ENCODE measurements at regions not wholly inside any gene's neighbourhood (a gene's known extent, or its start where the extent isn't known, plus 50 kb on each side); places are given as distances from the start of the nearest gene placed in this dataset.
A peak's percentile ranks its signal among the peaks of the same experiment; 100 is the strongest.

DNA sequence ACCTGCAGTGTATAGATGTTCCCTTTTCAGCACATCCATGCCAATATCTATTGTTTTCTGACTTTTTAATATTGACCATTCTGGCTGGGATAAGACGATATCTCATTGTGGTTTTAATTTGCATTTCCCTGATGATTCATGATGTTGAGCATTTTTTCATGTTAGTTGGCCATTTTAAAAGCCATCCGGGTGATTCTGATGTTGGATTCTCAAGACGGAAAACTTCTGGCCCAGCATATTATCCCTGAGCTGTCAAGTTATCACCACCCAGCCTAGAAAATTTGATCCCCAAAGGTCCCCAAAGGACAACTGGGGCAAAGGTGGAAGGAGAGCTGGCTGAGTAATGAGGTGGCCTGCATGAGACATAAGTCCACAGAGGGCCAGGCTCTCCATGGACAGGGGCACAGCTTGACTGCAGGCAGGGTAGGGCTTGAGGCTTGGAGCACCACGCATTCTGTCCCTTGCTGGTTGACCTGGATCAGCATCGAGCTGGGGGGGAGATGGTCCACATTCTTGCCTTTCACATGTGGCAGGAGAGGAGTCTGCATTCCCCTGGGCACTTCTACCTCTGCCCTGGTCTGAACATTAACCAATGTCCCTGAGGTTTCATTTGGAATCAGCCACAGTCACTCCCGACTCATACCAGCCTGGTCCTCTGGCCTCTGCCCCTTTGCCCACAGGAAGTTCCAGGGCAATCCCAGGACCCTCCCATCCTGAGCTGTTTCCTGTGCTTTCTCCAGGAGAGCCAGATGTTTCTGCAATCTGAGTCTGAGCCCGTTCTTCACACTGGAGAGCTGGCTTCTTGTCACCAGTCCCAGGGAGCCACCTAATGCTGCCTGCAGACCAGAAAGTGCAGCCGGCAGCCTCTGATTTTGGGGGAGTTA, 69.2 kb downstream of the ISG20 start:
- DNase-seq (ENCODE audit: low spot score): peak; percentile 48

DNA sequence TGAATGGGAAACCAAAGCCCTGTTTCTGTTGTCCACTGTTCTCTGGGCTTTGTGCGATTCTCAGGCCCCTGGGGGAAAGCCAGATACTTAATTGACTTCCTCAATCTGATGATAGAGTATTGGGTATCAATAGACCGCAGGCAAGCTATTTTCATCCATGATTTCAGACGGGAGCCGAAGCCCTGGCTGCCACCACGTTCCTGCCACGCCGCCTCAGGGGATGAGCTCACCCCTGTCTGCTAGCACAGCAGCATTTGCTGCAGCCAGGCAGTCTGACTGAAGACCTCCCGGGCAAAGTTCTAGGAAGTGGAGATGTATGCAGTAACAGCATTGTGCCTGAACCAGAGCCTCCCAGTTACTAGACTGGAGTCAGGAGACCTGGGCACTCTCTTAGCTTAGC, 69.8 kb downstream of the ISG20 start:
- DNase-seq (ENCODE audit: low spot score): no peak

DNA sequence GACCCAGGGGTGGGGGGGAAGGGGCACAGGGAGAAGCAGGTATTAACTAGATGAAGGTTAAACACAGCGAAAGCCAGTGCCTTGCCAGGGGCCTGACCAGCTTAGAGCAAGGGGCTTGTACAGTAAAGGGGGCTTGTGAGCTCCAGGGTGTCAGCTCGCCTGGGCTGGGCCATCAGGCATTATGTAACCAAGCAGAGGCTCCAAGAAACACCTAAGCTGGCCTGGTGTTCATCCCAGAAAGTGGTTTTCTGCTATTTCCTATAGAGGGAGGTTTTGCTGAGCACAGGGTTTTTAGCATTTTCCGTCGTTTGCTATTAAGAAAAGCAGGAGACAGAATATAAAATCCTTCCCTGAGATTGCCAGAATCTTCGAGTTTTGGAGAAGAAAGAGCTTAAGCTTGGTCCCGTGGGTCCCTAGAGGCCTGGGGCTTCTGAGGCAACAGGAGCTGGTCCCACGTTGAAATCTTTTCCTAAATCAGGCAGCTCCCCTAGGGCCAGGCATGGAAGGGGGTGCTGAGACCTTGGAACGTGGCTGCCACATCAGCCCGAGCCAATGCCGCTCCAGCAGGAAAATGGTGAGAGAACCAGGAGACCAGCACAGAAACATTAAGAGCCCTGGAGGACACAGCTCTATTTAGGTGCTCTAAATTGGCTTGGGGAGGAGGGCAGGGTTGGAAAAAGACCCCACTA, 71.4 kb downstream of the ISG20 start:
- no peak for DNase-seq (ENCODE audit: low spot score)

DNA sequence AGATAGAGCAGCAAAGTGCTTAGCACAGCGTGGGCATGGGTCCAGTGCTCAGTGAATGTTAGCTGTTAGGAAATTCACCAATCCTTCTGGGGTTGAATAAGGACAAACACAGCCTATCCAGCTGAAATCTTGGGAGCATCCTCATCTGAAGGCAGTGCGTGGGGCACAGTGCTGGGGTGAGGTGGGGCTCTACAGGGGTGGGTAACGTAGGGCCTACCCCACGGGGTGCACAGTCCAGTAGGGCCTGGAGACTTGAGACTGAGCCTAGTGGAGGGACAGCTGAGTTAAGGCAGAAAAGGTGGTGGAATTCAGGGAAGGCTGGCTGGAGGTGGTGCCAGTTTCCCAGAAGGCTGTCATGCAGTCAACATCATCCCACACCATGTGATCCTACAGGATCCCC, 73.0 kb downstream of the ISG20 start:
- no peak for DNase-seq (ENCODE audit: low spot score)

DNA sequence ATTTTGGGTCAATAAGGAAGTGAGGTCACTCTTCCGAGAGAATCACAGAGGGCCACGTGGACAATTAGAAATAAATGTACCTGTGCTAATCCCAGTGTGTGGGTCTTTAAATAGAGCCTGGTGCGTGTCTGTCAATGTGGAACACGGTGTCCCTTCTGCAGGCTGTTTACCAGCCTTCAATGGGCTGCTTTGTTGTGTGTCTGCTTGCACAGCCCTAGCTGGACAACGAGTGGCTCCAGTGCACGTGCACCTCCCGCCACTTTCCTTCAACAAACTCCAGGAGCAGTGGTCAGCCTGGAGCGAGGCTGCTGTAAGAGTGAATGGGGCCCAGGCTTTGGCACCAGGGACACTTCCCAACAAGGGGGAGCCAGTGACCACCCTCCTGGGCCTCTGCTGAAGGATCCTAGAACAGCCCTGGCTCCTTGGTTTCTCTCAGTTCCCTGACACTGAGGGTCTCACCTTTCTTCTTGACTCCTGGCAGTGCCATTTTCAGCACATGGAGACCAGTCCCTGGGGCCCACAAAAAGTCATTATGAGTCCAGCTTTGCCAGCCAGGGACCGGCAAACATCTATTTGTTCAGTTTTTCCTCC, 76.1 kb downstream of the ISG20 start:
- no peak for DNase-seq (ENCODE audit: low spot score)

DNA sequence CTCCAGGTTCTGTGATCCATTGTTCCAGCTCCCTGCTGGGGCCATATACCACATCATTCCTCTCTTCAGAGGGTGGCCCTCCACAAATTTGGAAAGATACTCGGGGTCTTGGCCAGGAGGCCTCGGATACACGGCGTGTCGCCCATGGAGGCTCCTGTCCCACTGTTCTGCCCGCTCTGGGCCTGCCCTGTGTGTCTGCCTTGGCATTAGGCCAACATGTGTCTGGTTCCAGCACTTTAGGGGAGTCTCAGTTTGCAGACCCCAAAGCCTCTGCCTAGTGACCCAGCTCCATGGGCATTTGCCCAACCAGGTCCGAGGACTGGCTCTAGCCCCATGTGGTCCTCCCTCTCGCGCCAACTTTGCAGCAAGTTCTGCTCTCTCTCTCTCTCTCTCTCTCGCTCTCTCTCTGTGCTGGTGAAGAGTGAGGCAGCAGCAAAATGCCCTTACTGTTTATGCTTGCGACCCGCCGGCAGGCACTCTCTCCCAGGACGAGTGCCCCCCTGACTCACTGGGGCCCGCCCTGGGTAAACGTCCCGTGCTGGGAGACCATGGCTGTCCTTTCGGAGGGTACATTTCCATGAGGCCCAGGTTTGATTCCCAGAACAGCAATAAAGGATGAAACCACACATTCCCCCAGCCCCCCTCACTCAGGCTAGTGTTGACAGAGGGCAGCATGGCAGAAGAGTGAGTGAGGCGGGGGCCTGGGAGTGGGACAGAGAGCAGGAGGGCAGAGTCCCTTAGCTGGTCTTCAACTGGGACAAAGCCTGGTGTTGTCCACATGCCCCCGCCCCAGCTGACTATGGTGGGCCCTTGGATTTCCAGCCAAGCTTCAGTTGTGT, 77.9 kb downstream of the ISG20 start:
- no peak for DNase-seq (ENCODE audit: low spot score)

DNA sequence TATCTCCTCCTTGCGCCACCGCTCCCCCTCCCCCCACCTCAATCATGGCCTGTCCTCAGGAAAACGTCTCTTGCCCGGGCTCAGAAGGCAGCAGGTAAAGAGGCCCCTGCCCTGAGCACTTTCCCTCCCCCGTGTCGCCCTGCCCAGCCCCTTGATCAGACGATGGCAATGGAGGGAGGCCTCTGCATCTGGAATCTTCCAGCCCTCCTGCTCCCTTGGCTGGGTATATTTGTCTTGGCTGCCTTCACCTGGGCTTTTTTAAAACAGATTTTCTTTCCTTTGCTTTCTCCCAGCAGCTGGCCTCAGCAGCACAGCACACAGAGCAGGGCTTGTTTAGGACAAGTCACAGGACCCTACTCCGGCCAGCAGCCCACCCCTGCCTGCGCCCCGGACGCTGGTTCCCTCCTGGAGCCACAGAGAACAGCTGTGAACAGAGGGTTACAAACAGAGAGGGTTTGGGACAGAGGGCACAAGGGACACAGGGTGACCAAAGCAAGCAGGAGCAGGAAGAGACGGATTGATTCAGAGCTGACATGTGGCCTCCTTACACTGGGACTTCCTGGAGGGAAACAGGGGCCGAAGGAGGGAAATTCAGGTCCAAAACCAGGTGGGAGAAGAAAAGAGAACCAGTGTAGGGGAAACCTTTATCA, 78.7 kb downstream of the ISG20 start:
- no peak for DNase-seq (ENCODE audit: low spot score)

DNA sequence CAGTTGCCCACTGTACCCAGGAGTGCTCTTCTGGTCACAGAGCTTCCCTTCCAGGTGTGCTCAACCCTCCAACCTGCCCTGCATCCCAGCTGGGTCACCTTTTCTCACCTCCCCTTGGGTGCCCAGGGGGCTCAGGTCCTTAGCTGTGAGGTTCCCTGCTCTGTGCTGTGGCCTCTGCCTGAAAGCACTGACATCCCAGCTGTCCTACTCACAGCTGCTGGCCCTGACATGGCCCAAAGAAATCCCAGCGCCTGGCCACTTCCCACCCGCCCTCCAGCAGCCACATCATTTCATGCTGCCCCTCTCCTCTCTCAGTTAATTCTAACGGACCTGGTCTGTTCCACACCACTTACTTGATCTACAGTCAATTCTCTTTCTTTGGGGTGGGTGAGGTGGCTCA, 79.9 kb downstream of the ISG20 start:
- no peak for DNase-seq (ENCODE audit: low spot score)

DNA sequence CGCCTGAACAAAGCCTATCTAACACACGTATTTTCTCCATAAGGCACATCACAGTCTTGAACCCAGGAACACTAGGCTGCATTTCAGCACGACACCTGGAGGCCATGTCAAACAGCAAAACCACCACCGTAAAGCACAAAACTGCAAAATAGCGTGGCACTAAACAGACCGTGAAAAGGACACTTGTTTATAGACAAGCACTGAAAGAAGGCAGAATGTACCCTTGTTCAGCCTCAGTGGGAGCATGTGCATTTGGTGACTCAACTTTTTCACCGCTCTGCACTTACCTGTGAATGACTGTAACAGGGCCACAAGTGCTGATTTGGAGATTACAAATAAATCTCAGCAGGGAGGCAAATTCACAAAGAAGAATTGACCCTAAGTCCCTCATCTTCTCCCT, 80.8 kb downstream of the ISG20 start:
- no peak for DNase-seq (ENCODE audit: low spot score)

DNA sequence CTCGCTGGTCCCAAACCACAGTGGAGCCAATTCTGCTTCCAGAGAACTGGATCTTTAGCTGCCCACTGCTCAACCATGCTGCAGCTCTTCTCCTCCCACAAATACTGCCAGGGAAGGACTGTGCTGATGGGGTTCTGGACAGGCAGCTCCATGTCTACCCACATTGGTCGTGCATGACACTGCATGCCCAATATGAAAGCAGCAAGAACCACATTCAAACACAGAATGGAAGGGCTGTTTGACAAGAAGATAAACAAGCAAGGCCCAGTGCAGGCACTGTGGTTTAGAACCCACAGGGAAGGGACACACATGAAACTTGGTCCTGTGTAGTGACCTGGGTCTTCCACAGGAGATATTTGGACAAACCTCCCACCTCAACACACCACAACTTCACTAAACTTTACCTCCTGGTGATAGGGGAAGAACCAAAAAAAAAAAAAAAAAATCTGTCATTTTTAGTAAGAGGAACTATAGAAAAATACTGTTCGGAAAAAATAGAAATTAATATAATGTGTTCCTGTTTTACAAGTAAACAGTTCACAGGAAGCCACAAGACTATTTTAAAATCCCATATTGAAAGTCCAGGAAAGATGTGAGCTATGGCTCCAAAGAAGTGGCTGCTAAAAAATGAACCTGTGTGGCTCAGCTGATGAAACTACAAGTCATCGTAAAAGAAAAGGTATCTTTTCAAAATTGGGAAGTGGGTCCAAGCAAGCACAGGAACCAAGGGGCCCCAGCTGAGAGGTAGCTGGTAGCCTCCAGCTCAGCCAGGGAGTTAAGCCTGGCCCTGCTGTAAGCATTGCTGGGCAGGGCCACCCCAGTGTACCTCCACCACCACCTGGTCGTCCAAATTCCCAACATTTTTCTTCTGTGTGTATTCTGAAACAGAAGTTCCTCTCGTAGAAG, 77.7 kb upstream of the ACAN start:
- DNase-seq (ENCODE audit: low spot score): no peak

DNA sequence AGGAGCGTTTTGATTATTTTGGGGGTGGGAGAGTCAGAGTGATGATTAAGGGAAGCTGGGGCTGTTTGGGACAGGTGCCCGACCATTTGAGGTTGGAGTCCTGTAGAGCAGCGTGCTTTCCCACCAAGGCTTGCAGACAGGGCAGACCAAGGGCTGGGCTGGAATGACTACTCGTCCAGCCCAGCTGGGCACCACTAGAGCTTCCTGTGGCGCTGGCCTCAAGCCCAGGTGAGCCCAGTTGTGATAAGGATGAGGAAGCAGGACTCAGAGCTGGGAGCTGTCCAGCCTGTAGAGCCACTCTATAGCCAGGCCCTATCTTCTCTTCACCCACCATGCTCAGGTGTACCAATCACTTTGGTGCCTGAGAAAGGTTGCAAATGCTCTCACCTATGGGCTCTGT, 75.8 kb upstream of the ACAN start:
- no peak for DNase-seq (ENCODE audit: low spot score)

DNA sequence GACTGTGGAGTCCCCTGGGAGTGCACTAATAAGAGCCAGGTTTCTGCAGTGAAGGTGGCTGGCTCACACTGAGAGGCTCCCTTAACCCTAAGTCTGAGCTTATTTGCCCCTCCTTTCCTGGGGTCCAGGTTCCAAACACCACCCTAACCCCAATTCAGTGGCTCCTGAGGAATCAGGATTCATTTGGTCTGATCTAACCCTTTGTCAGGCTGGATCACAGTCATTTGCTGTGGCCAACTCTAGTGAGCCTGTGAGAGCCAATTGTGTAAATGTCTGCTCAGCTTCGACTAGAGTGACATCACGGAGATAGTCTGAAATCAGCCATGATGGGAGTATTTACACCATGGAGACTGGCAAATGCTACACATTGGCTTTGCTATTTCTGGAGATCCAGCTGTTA, 73.7 kb upstream of the ACAN start:
- no peak for DNase-seq (ENCODE audit: low spot score)

DNA sequence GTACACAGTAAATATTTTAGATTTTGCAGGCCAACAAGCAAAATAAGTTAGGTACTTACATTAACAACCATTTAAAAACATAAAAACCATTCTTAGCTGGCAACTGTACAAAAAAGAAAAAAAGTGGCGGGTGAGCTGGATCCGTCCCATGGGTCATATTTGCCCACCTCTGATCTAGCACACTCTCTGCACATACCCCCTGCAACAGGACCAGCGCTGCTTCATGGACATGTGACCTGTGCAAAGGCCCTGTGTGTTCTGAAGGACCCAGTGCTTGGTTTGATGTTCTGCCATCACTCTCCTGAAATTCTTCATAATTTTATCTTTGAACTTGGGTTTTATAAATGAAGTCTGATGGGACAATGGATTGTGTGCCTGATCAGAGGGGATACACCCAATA, 72.5 kb upstream of the ACAN start:
- no peak for DNase-seq (ENCODE audit: low spot score)

DNA sequence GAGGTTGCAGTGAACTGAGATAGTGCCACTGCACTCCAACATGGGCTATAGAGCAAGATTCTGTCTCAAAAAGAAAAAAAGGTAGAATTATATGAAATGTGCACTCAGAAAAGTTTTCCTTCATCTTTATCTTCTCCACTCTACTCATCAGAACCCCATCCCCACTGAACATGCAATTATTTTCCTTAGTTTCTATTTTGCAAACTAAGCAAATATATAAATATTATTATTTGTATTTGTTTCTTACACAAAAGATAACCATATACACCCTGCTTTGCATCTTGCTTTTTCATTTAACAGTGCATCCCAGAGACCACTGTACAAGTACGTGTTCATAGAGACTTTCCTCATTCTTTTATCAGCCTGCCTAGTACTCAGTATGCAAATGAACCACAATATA, 68.0 kb upstream of the ACAN start:
- DNase-seq (ENCODE audit: low spot score): no peak

DNA sequence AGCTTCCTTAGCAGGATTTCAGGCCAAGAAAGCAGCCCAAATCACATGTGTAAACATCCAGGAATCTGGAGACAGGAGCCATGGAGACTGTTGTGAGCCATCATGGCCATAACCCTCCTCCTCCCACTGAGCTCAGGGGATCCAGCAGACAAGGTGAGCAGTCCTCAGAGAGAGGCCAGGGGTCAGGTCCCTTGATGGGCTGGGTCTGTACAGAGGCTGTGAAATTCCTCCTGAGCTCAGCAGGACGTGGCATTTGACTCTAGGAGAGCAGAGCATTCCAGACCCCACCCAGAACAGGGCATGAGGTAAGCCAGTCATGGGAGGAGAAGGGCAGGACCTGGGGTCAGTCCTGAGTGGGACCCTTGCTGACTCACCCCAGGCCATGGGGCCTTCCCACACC, 67.0 kb upstream of the ACAN start:
- DNase-seq (ENCODE audit: low spot score): no peak

DNA sequence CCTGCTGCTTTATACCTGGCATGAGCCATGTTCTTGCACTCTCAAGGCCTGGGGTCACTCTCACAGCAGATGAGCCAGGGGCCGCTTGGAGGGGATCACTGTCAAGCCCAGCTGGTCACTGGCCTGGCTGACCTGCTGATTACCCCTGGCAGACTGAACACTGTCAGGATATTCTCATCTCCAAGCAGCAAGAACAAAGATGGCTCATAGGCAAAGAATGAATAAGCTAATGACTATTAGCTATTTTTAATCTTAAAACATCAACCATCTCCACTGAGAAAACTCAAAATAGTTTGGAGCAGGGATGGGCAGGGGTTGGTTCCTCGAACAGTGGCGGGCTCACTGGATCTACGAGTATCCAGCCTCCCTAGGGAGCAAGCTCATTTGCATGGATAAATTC, 64.4 kb upstream of the ACAN start:
- DNase-seq (ENCODE audit: low spot score): peak; percentile 89

DNA sequence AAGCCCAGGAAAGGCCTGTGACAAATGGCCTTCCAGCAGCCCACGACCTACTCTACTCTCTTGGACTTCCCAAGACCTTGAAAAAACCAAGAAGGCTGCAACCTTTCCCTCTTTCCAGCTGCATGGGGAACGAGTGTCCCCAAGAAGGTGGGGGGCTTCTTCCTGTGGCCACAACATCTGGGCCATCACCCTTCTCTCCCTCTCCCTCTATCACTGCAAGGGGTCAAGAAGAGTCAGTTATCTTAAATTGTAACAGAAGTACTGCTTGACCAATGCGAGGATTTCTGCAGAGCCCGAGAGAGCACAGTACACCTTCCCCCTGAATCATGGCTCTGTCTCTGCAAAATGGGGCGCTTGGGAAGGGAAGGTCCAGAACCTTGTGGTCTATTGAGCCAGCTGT, 63.7 kb upstream of the ACAN start:
- no peak for DNase-seq (ENCODE audit: low spot score)

DNA sequence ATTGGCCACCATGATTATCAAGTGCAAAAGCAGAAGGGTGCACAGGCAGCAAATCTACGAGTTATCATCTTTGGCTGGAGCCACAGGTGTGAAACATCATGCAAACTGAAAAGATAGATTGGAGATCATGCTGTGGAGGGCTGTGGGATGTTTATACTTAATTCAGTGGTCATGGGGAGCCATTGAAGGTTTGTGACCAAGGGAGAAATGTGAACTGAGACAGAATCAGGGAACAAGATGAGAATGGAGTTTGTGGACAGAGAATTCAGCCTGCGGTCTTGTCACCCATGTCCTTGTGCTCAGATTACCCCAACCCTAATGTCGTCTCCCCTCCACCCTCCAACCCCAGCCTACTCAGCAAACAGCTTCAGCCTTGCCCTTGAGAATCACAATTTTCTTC, 62.9 kb upstream of the ACAN start:
- DNase-seq (ENCODE audit: low spot score): no peak

DNA sequence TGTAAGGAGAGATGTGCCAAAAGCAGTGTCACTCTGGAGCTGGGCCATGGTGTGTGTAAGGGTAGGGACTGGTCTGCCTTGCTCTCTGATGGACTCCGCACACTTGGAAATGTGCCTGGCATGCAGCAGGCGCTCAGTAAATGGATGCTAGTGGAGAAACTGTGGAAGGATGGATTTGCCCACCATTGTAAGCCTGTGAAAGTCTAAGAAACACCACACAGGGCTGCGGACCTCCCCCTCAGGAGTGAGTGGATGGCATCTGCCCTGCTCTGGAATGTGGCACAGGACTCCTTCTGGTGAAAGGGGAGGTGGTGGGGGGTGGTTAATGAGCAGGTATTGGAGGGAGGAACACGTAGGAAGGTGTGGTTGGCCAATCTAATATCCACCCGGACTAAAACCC, 62.2 kb upstream of the ACAN start:
- DNase-seq (ENCODE audit: low spot score): no peak

DNA sequence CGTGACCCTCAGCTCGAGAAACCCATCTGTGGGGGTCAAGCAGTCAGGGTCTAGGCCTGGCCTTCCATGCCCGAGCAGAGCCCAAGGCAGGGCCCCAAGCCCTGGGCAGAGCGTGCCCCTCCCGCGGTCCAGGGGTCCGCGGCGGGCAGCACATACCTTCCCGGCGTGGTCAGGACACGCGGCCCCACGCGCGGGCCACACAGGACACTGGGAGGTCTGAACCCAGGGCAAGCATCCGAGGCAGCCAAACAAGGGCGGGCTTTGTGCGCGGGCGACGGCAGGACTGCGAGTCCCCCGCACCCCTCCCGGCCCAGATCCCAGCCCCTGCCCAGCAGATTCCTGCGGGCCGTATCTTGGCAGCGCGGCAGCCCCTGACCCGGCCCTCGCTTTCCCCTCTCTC, 61.6 kb upstream of the ACAN start:
- DNase-seq (ENCODE audit: low spot score): no peak

DNA sequence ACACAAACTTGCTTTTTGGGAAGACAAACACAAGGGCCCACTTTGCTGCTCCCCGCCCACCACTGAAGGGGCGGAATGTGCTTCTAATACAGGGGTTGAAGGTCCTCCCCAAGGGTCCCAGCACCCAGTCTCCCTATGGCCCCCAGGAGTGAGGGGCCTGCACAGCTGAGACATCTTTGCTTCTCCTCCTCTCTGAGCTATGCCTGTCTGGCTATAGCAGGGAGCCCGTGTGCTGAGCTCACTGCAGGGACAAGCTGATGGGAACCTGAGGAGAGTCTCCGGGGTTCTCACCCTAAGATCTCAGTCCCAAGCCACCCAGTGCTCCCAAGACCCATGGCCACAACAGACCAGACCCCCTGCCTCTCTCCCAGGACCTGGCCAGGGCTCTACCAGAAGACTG, 61.1 kb upstream of the ACAN start:
- DNase-seq (ENCODE audit: low spot score): no peak
